DND-41 (cell line): ENCODE measurements at regions not wholly inside any gene's neighbourhood (a gene's known extent, or its start where the extent isn't known, plus 50 kb on each side); places are given as distances from the start of the nearest gene placed in this dataset.

Experiments
- ATAC-seq: fragments of 200-7000 bp; cut with Tn5 transposase; 3 replicates; pipeline ENCODE4 v1.9.1; 2021; ENCODE audit warnings: low read depth; ENCODE audit not compliant: insufficient read depth
- DNase-seq: peaks from one replicate; pipeline ENCODE4 v3.0.0-alpha.2; 2020
- H2AFZ ChIP-seq: 2 replicates; pipeline ENCODE4 v1.6.0; 2012; ENCODE audit warnings: low read depth, low read length
- H3K27ac ChIP-seq: 2 replicates; pipeline ENCODE4 v1.5.1; 2012; ENCODE audit warnings: low read length, inconsistent platforms
- H3K27me3 ChIP-seq: fragments of 200-600 bp; sonication (generic); 2 replicates; pipeline ENCODE4 v1.6.0; 2012; ENCODE audit warnings: low read length, mild to moderate bottlenecking, inconsistent platforms; ENCODE audit not compliant: insufficient read depth, poor library complexity
- H3K36me3 ChIP-seq: 2 replicates; pipeline ENCODE4 v1.5.1; 2012; ENCODE audit warnings: low read length, inconsistent platforms; ENCODE audit not compliant: insufficient read depth
- H3K4me1 ChIP-seq: 2 replicates; pipeline ENCODE4 v1.5.1; 2012; ENCODE audit warnings: mild to moderate bottlenecking, low read length; ENCODE audit not compliant: insufficient read depth
- H3K4me2 ChIP-seq: 2 replicates; pipeline ENCODE4 v1.6.0; 2012; ENCODE audit warnings: mild to moderate bottlenecking, moderate library complexity, low read length, inconsistent platforms; ENCODE audit not compliant: insufficient read depth
- H3K4me3 ChIP-seq, 2 experiments: fragments of 200-600 bp in 1 of 2; shearing (Covaris generic) in 1 of 2; 2 replicates each; pipeline ENCODE4 v1.5.1; 2012 to 2016; ENCODE audit warnings: inconsistent platforms in 2 of 2, low read length in 2 of 2, mild to moderate bottlenecking in 2 of 2, low read depth in 1 of 2, moderate library complexity in 1 of 2
- H3K79me2 ChIP-seq: 2 replicates; pipeline ENCODE4 v1.6.0; 2012; ENCODE audit warnings: low read length, inconsistent platforms; ENCODE audit not compliant: insufficient read depth
- H3K9ac ChIP-seq: 2 replicates; pipeline ENCODE4 v1.6.0; 2012; ENCODE audit warnings: low read depth, mild to moderate bottlenecking, inconsistent platforms, low read length, moderate library complexity
- H3K9me3 ChIP-seq: 2 replicates; pipeline ENCODE4 v1.5.1; 2012; ENCODE audit warnings: low read length, moderate library complexity, mild to moderate bottlenecking, inconsistent platforms; ENCODE audit not compliant: insufficient read depth, severe bottlenecking
- H4K20me1 ChIP-seq: 2 replicates; pipeline ENCODE4 v1.6.0; 2012; ENCODE audit warnings: low read length; ENCODE audit not compliant: insufficient read depth
- CTCF ChIP-seq: IDR thresholded peaks from 2 replicates; pipeline ENCODE4 v1.5.1; 2012; ENCODE audit warnings: borderline replicate concordance, low read length, moderate library complexity, mild to moderate bottlenecking; ENCODE audit not compliant: poor library complexity, severe bottlenecking; ENCODE audit errors: extremely low read depth
- EZH2 ChIP-seq: IDR thresholded peaks from 3 replicates; pipeline ENCODE4 v1.6.1; 2012; ENCODE audit warnings: borderline replicate concordance, low read depth, mild to moderate bottlenecking, moderate library complexity, low read length, inconsistent platforms; ENCODE audit not compliant: severe bottlenecking

- Histone ChIP-seq H3K27me3 (peaks cover 4% of the 10 kb centered on the region), H3K36me3 (no peaks in the 10 kb centered on the region), H3K4me1 (no peaks in the 10 kb centered on the region), H3K9me3 (no peaks in the 10 kb centered on the region), H2AFZ (no peak overlapping the region), H3K4me3 (no peak overlapping the region), H3K27ac (no peak overlapping the region), H3K4me2 (no peak overlapping the region), H4K20me1 (no peaks in the 10 kb centered on the region), H3K79me2 (no peaks in the 10 kb centered on the region), H3K9ac (no peak overlapping the region)
- no peak for DNase-seq
- TF ChIP-seq CTCF (no peak), EZH2 (no peak)
- ATAC-seq, result no peak
Measured at GRCh38 chr13:46995874-46996273, 99.0 kb upstream of the HTR2A start.

- ATAC-seq (no peak), DNase-seq (no peak)
- Histone ChIP-seq H3K36me3 (no peaks in the 10 kb centered on the region), H3K9me3 (no peaks in the 10 kb centered on the region), H3K79me2 (no peaks in the 10 kb centered on the region), H3K9ac (no peak overlapping the region), H3K27me3 (peaks cover 4% of the 10 kb centered on the region), H3K4me2 (no peak overlapping the region), H4K20me1 (no peaks in the 10 kb centered on the region), H2AFZ (no peak overlapping the region), H3K4me3 (no peak overlapping the region), H3K4me1 (no peaks in the 10 kb centered on the region), H3K27ac (no peak overlapping the region)
- no peak for TF ChIP-seq EZH2
- no peak for TF ChIP-seq CTCF
Measured at GRCh38 chr13:46994492-46994891, 97.6 kb upstream of the HTR2A start.

GRCh38 chr13:46992383-46992952, 95.6 kb upstream of the HTR2A start:
- Histone ChIP-seq H3K4me2 (no peak overlapping the region), H3K36me3 (no peaks in the 10 kb centered on the region), H2AFZ (no peak overlapping the region), H3K27ac (no peak overlapping the region), H3K27me3 (no peaks in the 10 kb centered on the region), H3K79me2 (no peaks in the 10 kb centered on the region), H4K20me1 (no peaks in the 10 kb centered on the region), H3K9ac (no peak overlapping the region), H3K4me3 (no peak overlapping the region), H3K9me3 (no peaks in the 10 kb centered on the region), H3K4me1 (no peaks in the 10 kb centered on the region)
- TF ChIP-seq CTCF (peak; percentile 45), EZH2 (no peak)
- DNase-seq, result no peak
- peak; percentile 63; the same call in 2 of the 3 replicates for ATAC-seq
